K562 (cell line): ENCODE measurements at regions not wholly inside any gene's neighbourhood (a gene's known extent, or its start where the extent isn't known, plus 50 kb on each side); places are given as distances from the start of the nearest gene placed in this dataset.

Experiments
- ATAC-seq: fragments of 200-7000 bp; cut with Tn5 transposase; 3 replicates; pipeline ENCODE4 v1.9.1; 2020; ENCODE audit warnings: moderate library complexity
- BruUV-seq: library from RNA; stranded (reverse); fragments of 400-500 nt; replicated peaks from 2 replicates; lab custom pipeline; 2021; lab: Mats Ljungman, UMichigan
- CTCF ChIA-PET: fragments of 300-600 bp; formaldehyde crosslinking; extraction: SDS; loops from one replicate; lab custom pipeline; 2021; ENCODE audit warnings: low intra/inter-chr PET ratio; lab: Yijun Ruan, JAX
- POLR2A ChIA-PET: fragments of 300-600, 350-650 bp; sonication (Branson Sonifier 250); formaldehyde crosslinking; extraction: SDS; loops from one replicate; lab custom pipeline; 2021; ENCODE audit warnings: antibody characterized with exemption, inconsistent platforms; lab: Yijun Ruan, JAX
- DNase-seq, 4 experiments: peaks; one replicate each; pipeline versions ENCODE4 v3.0.0 to v3.0.0-alpha.2; 2011 to 2018; ENCODE audit warnings: low spot score in 3 of 4, mixed read lengths in 3 of 4; ENCODE audit errors: extremely low read depth in 1 of 4
- FAIRE-seq: peaks from 2 replicates; lab custom pipeline; 2011; peaks lifted over from hg19 to GRCh38; lab: Jason Lieb, UNC
- H2AFZ ChIP-seq: 2 replicates; pipeline ENCODE4 v1.6.0; 2011; ENCODE audit warnings: low read depth, low read length, control low read depth, inconsistent platforms
- H3K27ac ChIP-seq: fragments of 200-600 bp; 3 replicates; pipeline ENCODE4 v1.8.0; 2011; ENCODE audit warnings: low read depth, mild to moderate bottlenecking, control low read depth, inconsistent platforms, low read length, moderate library complexity, mixed read lengths; ENCODE audit errors: extremely low read depth
- H3K27me3 ChIP-seq, 2 experiments: fragments of 300-600 bp in 1 of 2; 2 replicates in 1 of 2; 3 replicates in 1 of 2; pipeline versions ENCODE4 v1.6.0 to v1.8.0; 2011; ENCODE audit warnings: inconsistent platforms in 2 of 2, low read length in 2 of 2, mild to moderate bottlenecking in 1 of 2, mixed read lengths in 1 of 2, moderate library complexity in 1 of 2; ENCODE audit not compliant: control insufficient read depth in 2 of 2, insufficient read depth in 2 of 2
- H3K36me3 ChIP-seq: fragments of 300-600 bp; 3 replicates; pipeline ENCODE4 v1.8.0; 2011; ENCODE audit warnings: mild to moderate bottlenecking, low read length, inconsistent platforms; ENCODE audit not compliant: control insufficient read depth, insufficient read depth
- H3K4me1 ChIP-seq, 2 experiments: fragments of 200-600 bp in 1 of 2; replicated peaks in 1 of 2; 2 replicates in 1 of 2; 3 replicates in 1 of 2; pipeline versions ENCODE4 v1.5.1 to v1.8.0; 2011; ENCODE audit warnings: inconsistent platforms in 2 of 2, low read length in 2 of 2, mild to moderate bottlenecking in 1 of 2, mixed read lengths in 1 of 2, moderate library complexity in 1 of 2; ENCODE audit not compliant: control insufficient read depth in 2 of 2, insufficient read depth in 2 of 2
- H3K4me2 ChIP-seq: 2 replicates; pipeline ENCODE4 v1.6.1; 2011; ENCODE audit warnings: low read length, control low read depth, inconsistent platforms, mixed read lengths; ENCODE audit not compliant: insufficient read depth
- H3K4me3 ChIP-seq: fragments of 200-600 bp; sonication (generic), shearing (Covaris generic); 2 replicates; pipeline ENCODE4 v1.5.1; 2016; ENCODE audit warnings: control low read depth, inconsistent platforms
- H3K79me2 ChIP-seq: fragments of 200-600 bp; 3 replicates; pipeline ENCODE4 v1.8.0; 2011; ENCODE audit warnings: low read length, inconsistent platforms; ENCODE audit not compliant: control insufficient read depth, insufficient read depth
- H3K9ac ChIP-seq, 2 experiments: 2 replicates each; pipeline versions ENCODE4 v1.6.0 to v1.6.1; 2011; ENCODE audit warnings: low read depth in 2 of 2, low read length in 2 of 2, control low read depth in 1 of 2, inconsistent platforms in 1 of 2, mild to moderate bottlenecking in 1 of 2, mixed read lengths in 1 of 2; ENCODE audit not compliant: insufficient read depth in 1 of 2
- H3K9me1 ChIP-seq: one replicate; pipeline ENCODE4 v1.6.0; 2011; ENCODE audit warnings: inconsistent platforms, mild to moderate bottlenecking, low read length, moderate library complexity; ENCODE audit not compliant: control insufficient read depth, insufficient read depth
- H3K9me3 ChIP-seq: replicated peaks from 2 replicates; pipeline ENCODE4 v1.5.1; 2011; ENCODE audit warnings: low read depth, low read length, inconsistent platforms; ENCODE audit not compliant: control insufficient read depth, insufficient read depth
- H4K20me1 ChIP-seq: replicated peaks from 2 replicates; pipeline ENCODE4 v1.6.1; 2011; ENCODE audit warnings: low read length, inconsistent platforms, mixed read lengths; ENCODE audit not compliant: control insufficient read depth, insufficient read depth
- ARID3A ChIP-seq: IDR thresholded peaks from 2 replicates; pipeline ENCODE4 v1.6.1; 2012; ENCODE audit warnings: low read depth, low read length, improper control_type of control experiment, borderline replicate concordance
- CREBBP ChIP-seq: IDR thresholded peaks from one replicate; pipeline ENCODE4 v1.6.1; 2012; ENCODE audit warnings: low read depth, mild to moderate bottlenecking, control low read depth, inconsistent platforms, low read length
- GABPB2 ChIP-seq: fragments of 250-450 bp; sonication (Bioruptor Pico); conservative IDR thresholded peaks from 2 replicates; pipeline ENCODE4 v1.5.1; 2021; ENCODE audit warnings: mild to moderate bottlenecking
- HOXB6 ChIP-seq: fragments of 250-450 bp; sonication (Bioruptor Pico); IDR thresholded peaks from 2 replicates; pipeline ENCODE4 v1.5.1; 2022; ENCODE audit warnings: mild to moderate bottlenecking, borderline replicate concordance
- HSF4 ChIP-seq: fragments of 250-450 bp; sonication (Bioruptor Pico); IDR thresholded peaks from 2 replicates; pipeline ENCODE4 v2.1.2; 2022; ENCODE audit warnings: mild to moderate bottlenecking, moderate library complexity, borderline replicate concordance
- IRF1 ChIP-seq: sonication (generic); formaldehyde crosslinking; IDR thresholded peaks from 2 replicates; pipeline ENCODE4 v1.8.0; 2022; ENCODE audit warnings: missing genetic modification reagents, mild to moderate bottlenecking, borderline replicate concordance
- KLF10 ChIP-seq: fragments of 250-450 bp; sonication (Bioruptor Pico); IDR thresholded peaks from 2 replicates; pipeline ENCODE4 v1.6.1; 2021; ENCODE audit warnings: matching md5 sums
- MECOM ChIP-seq: fragments of 250-450 bp; sonication (Bioruptor Pico); IDR thresholded peaks from 2 replicates; pipeline ENCODE4 v1.8.0; 2022; ENCODE audit warnings: inconsistent platforms
- MTA1 ChIP-seq: fragments of 450-650 bp; IDR thresholded peaks from 2 replicates; pipeline ENCODE4 v1.6.1; 2017; ENCODE audit warnings: borderline replicate concordance
- MYBL2 ChIP-seq, 2 experiments: fragments of 450-650 bp in 1 of 2; sonication (generic) in 1 of 2; formaldehyde crosslinking in 1 of 2; IDR thresholded peaks; 2 replicates each; pipeline versions ENCODE4 v1.6.1 to v1.8.1; 2017 to 2022; ENCODE audit warnings: borderline replicate concordance in 1 of 2, inconsistent platforms in 1 of 2, low read depth in 1 of 2, mild to moderate bottlenecking in 1 of 2, missing genetic modification reagents in 1 of 2, moderate library complexity in 1 of 2
- NCOA4 ChIP-seq: fragments of 450-650 bp; IDR thresholded peaks from 2 replicates; pipeline ENCODE4 v1.6.1; 2018; ENCODE audit warnings: mild to moderate bottlenecking; ENCODE audit not compliant: partially characterized antibody
- NELFE ChIP-seq: IDR thresholded peaks from 2 replicates; pipeline ENCODE4 v1.6.1; 2011; ENCODE audit warnings: mild to moderate bottlenecking; ENCODE audit not compliant: insufficient read depth, insufficient read length
- PML ChIP-seq: IDR thresholded peaks from 2 replicates; pipeline ENCODE4 v1.6.1; 2012; ENCODE audit warnings: low read length, inconsistent platforms
- POU5F1 ChIP-seq: fragments of 150-350 bp; IDR thresholded peaks from 2 replicates; pipeline ENCODE4 v1.6.1; 2014; ENCODE audit warnings: borderline replicate concordance, low read length, low read depth, mild to moderate bottlenecking; ENCODE audit not compliant: partially characterized antibody
- RBM14 ChIP-seq: fragments of 200-400 bp; formaldehyde crosslinking; IDR thresholded peaks from 2 replicates; pipeline ENCODE4 v1.6.1; 2018; ENCODE audit warnings: low read depth, mild to moderate bottlenecking, low read length, moderate library complexity, borderline replicate concordance; ENCODE audit not compliant: insufficient read depth
- U2AF2 ChIP-seq: fragments of 200-400 bp; formaldehyde crosslinking; optimal IDR thresholded peaks from 2 replicates; pipeline ENCODE3; 2017; ENCODE audit warnings: low read depth, mild to moderate bottlenecking, low read length
- ZNF263 ChIP-seq: sonication (generic); formaldehyde crosslinking; IDR thresholded peaks from 2 replicates; pipeline ENCODE4 v1.8.0; 2022; ENCODE audit warnings: mild to moderate bottlenecking, missing genetic modification reagents, borderline replicate concordance
- ZNF57 ChIP-seq: fragments of 450-650 bp; formaldehyde crosslinking; IDR thresholded peaks from 2 replicates; pipeline ENCODE4 v1.4.0; 2020; ENCODE audit warnings: mild to moderate bottlenecking, moderate library complexity
- ZNF780A ChIP-seq: fragments of 250-450 bp; sonication (Bioruptor Pico); IDR thresholded peaks from 2 replicates; pipeline ENCODE4 v1.5.0; 2021; ENCODE audit warnings: mild to moderate bottlenecking
- WGBS: fragments of 100-300 bp; shearing (Covaris generic); methylation state at CpG from one replicate; pipeline ENCODE4 v1.1.6; 2016; ENCODE audit warnings: low coverage, mixed read lengths; ENCODE audit not compliant: insufficient coverage; ENCODE audit errors: missing lambda C conversion rate; 5-methylcytosine and 5-hydroxymethylcytosine counted together
- in situ Hi-C: fragments of 300-500 bp; cut with MboI; formaldehyde crosslinking; loops from 4 replicates; pipeline ENCODE4 v1.15.0; 2018; ENCODE audit warnings: inconsistent platforms, mixed read lengths
- intact Hi-C: fragments of 100-400 bp; cut with micrococcal nuclease; formaldehyde crosslinking; loops from 2 replicates; pipeline ENCODE4 v1.14.2; 2022

GRCh38 chr1:29431138-29431537, 194.8 kb downstream of the PTPRU start:
- Histone ChIP-seq H3K9me1 (no peaks in the 10 kb centered on the region), H3K4me2 (no peak overlapping the region), H4K20me1 (peaks cover 5% of the 10 kb centered on the region; the same call in 1 of the 2 replicates), H3K9me3 (no peaks in the 10 kb centered on the region), H3K4me3 (no peak overlapping the region), H3K27ac (no peak overlapping the region)
- no peak for ATAC-seq
- no peak for DNase-seq
- CTCF ChIA-PET: no interaction called here
- WGBS: 0% methylated on average over 3 of the region's 3 CpGs
- intact Hi-C loops (no loop called here), in situ Hi-C loops (no loop called here)
- TF ChIP-seq RBM14 (no peak), MECOM (CRISPR knock-in tag) (no peak), NELFE (no peak), GABPB2 (CRISPR knock-in tag) (no peak), CREBBP (no peak), IRF1 (CRISPR knock-in tag) (no peak), PML (no peak), MYBL2 (IDR thresholded peaks at IDR 0.05; ENCODE audit: low read depth) (no peak), MYBL2 (CRISPR knock-in tag; IDR thresholded peaks at IDR 0.05; ENCODE audit: borderline replicate concordance) (no peak), NCOA4 (no peak), HSF4 (no peak), POU5F1 (no peak), KLF10 (CRISPR knock-in tag) (no peak), ARID3A (no peak), ZNF263 (CRISPR knock-in tag) (no peak), U2AF2 (no peak), ZNF57 (no peak), ZNF780A (CRISPR knock-in tag) (no peak), MTA1 (no peak), HOXB6 (CRISPR knock-in tag) (no peak)
- TF ChIP-seq, all 486 proteins: peak for 0
- POLR2A ChIA-PET: interaction anchor here (0.7 kb wide), 1 partner anchor 251 kb away, joined by 3 read pairs; no protein-coding TSS in a partner anchor
- Histone ChIP-seq H3K36me3 (no peaks in the 10 kb centered on the region), H3K79me2 (no peaks in the 10 kb centered on the region), H3K4me1 (no peaks in the 10 kb centered on the region), H3K27me3 (no peaks in the 10 kb centered on the region), H2AFZ (no peak overlapping the region), H3K9ac (no peak overlapping the region)
- FAIRE-seq: no peak
- BruUV-seq: no TSS peak
